ENCODE measurements at regions not wholly inside any gene's neighbourhood (a gene's known extent, or its start where the extent isn't known, plus 50 kb on each side); places are given as distances from the start of the nearest gene placed in this dataset.

- Histone ChIP-seq H3K79me2 (ENCODE audit: control insufficient read depth, insufficient read depth, low read length) (no peaks in the 10 kb centered on the region), H3K4me1 (ENCODE audit: control insufficient read depth, extremely low read depth, insufficient read depth, low read length) (peaks cover 19% of the 10 kb centered on the region)
- DNase-seq (ENCODE audit: low read depth, low spot score): no peak
These were observed 54.3 kb upstream of the DUSP5 start for GRCh38 chr10:110443239-110444003.

GRCh38 chr10:110444004-110444337 is 53.7 kb upstream of the DUSP5 start:
- Histone ChIP-seq H3K27me3 (ENCODE audit: control insufficient read depth, extremely low read depth, insufficient read depth, low read length) (no peaks in the 10 kb centered on the region), H4K20me1 (ENCODE audit: control insufficient read depth, extremely low read depth, insufficient read depth, low read length) (no peaks in the 10 kb centered on the region), H3K36me3 (ENCODE audit: control insufficient read depth in 2 of 2, extremely low read depth in 1 of 2, insufficient read depth in 2 of 2, low read length in 2 of 2) (no peaks in the 10 kb centered on the region), H3K4me3 (ENCODE audit: control insufficient read depth in 2 of 3, extremely low read depth in 1 of 3, insufficient read depth in 2 of 3, low read depth in 1 of 3, low read length in 3 of 3) (no peak overlapping the region), H3K4me1 (ENCODE audit: control insufficient read depth, extremely low read depth, insufficient read depth, low read length) (peaks cover 19% of the 10 kb centered on the region), H3K9me1 (ENCODE audit: control insufficient read depth, extremely low read depth, insufficient read depth, low read length) (no peaks in the 10 kb centered on the region), H3K4me2 (ENCODE audit: control insufficient read depth, extremely low read depth, insufficient read depth, low read depth, low read length) (no peak overlapping the region), H2AFZ (ENCODE audit: control insufficient read depth, low read length) (no peak overlapping the region), H3K9me3 (ENCODE audit: control insufficient read depth, low read depth, low read length) (no peaks in the 10 kb centered on the region), H3K9ac (ENCODE audit: control insufficient read depth, extremely low read depth, insufficient read depth, low read length) (no peak overlapping the region), H3K79me2 (ENCODE audit: control insufficient read depth, insufficient read depth, low read length) (no peaks in the 10 kb centered on the region), H3K27ac (ENCODE audit: control insufficient read depth, insufficient read depth, low read length) (no peak overlapping the region)
- FAIRE-seq: no peak
- DNase-seq (ENCODE audit: low read depth, low spot score): no peak
- dilution Hi-C loops (cut with MboI; ENCODE audit: extremely low pct_ligation_motif_present, low sequenced_read_pairs): no loop called here
- TF ChIP-seq CTCF (optimal IDR thresholded peaks at IDR 0.05 in 1 of 3, IDR thresholded peaks at IDR 0.05 in 1 of 3, conservative IDR thresholded peaks at IDR 0.05 in 1 of 3; ENCODE audit: extremely low read depth in 1 of 3, insufficient read depth in 2 of 3, low read length in 3 of 3) (no peak), EZH2 (IDR thresholded peaks at IDR 0.05; ENCODE audit: low read length) (no peak)

More at GRCh38 chr10:110443239-110444003, 54.3 kb upstream of the DUSP5 start:
- H2AFZ ChIP-seq (ENCODE audit: control insufficient read depth, low read length): no peak overlapping the region
- no peak overlapping the region for H3K4me2 ChIP-seq (ENCODE audit: control insufficient read depth, extremely low read depth, insufficient read depth, low read depth, low read length)
- no peaks in the 10 kb centered on the region for H3K9me1 ChIP-seq (ENCODE audit: control insufficient read depth, extremely low read depth, insufficient read depth, low read length)
- H3K9me3 ChIP-seq (ENCODE audit: control insufficient read depth, low read depth, low read length): no peaks in the 10 kb centered on the region
- no peaks in the 10 kb centered on the region for H3K27me3 ChIP-seq (ENCODE audit: control insufficient read depth, extremely low read depth, insufficient read depth, low read length)
- no peak overlapping the region for H3K4me3 ChIP-seq (ENCODE audit: control insufficient read depth in 2 of 3, extremely low read depth in 1 of 3, insufficient read depth in 2 of 3, low read depth in 1 of 3, low read length in 3 of 3)
- FAIRE-seq: no peak
- no peak overlapping the region for H3K9ac ChIP-seq (ENCODE audit: control insufficient read depth, extremely low read depth, insufficient read depth, low read length)
- no peaks in the 10 kb centered on the region for H4K20me1 ChIP-seq (ENCODE audit: control insufficient read depth, extremely low read depth, insufficient read depth, low read length)
- no peak overlapping the region for H3K27ac ChIP-seq (ENCODE audit: control insufficient read depth, insufficient read depth, low read length)
- H3K36me3 ChIP-seq (ENCODE audit: control insufficient read depth in 2 of 2, extremely low read depth in 1 of 2, insufficient read depth in 2 of 2, low read length in 2 of 2): no peaks in the 10 kb centered on the region
- no peak for TF ChIP-seq EZH2 (IDR thresholded peaks at IDR 0.05; ENCODE audit: low read length)
- TF ChIP-seq CTCF (optimal IDR thresholded peaks at IDR 0.05 in 1 of 3, IDR thresholded peaks at IDR 0.05 in 1 of 3, conservative IDR thresholded peaks at IDR 0.05 in 1 of 3; ENCODE audit: extremely low read depth in 1 of 3, insufficient read depth in 2 of 3, low read length in 3 of 3): no peak
- dilution Hi-C loops (cut with MboI; ENCODE audit: extremely low pct_ligation_motif_present, low sequenced_read_pairs): no loop called here

Data from keratinocyte (primary cell).